ENCODE measurements at regions not wholly inside any gene's neighbourhood (a gene's known extent, or its start where the extent isn't known, plus 50 kb on each side); places are given as distances from the start of the nearest gene placed in this dataset.

- TF ChIP-seq CTCF (IDR thresholded peaks at IDR 0.05): no peak
- no peak for TF ChIP-seq POLR2A (IDR thresholded peaks at IDR 0.05)
Observed at GRCh38 chr7:54097886-54098285, 444.3 kb upstream of the VSTM2A start.
